NCI-H2171 treated with DMSO at 0.1 percent for 48 hours (cell line): ENCODE measurements at regions not wholly inside any gene's neighbourhood (a gene's known extent, or its start where the extent isn't known, plus 50 kb on each side); places are given as distances from the start of the nearest gene placed in this dataset.

Experiments used
- DNase-seq: peaks from one replicate; lab custom pipeline; 2025; lab: John Stamatoyannopoulos, UW

- no peak for DNase-seq
Measured at GRCh38 chr2:20110876-20111275, 59.4 kb upstream of the LAPTM4A start.

GRCh38 chr2:20110383-20110782 lies 59.0 kb upstream of the LAPTM4A start:
- DNase-seq = no peak

- no peak for DNase-seq
Measured at GRCh38 chr2:20108655-20109396, 57.4 kb upstream of the LAPTM4A start.

GRCh38 chr2:20107776-20108175 lies 56.3 kb upstream of the LAPTM4A start:
- no peak for DNase-seq

GRCh38 chr2:20107352-20107751 lies 55.9 kb upstream of the LAPTM4A start:
- no peak for DNase-seq

GRCh38 chr2:20106746-20107145 lies 55.3 kb upstream of the LAPTM4A start:
- peak; percentile 67 for DNase-seq

- no peak for DNase-seq
Measured at GRCh38 chr2:20104900-20105545, 53.6 kb upstream of the LAPTM4A start.

GRCh38 chr2:20103530-20103929 lies 52.1 kb upstream of the LAPTM4A start:
- DNase-seq = peak; percentile 6
